DOHH2 (cell line): ENCODE measurements at regions not wholly inside any gene's neighbourhood (a gene's known extent, or its start where the extent isn't known, plus 50 kb on each side); places are given as distances from the start of the nearest gene placed in this dataset.

Source experiments
- H3F3A ChIP-seq: fragments of 200-600 bp; sonication (generic), shearing (Covaris generic); 2 replicates; pipeline ENCODE4 v1.6.0; 2016; ENCODE audit warnings: antibody characterized with exemption, mild to moderate bottlenecking; ENCODE audit not compliant: control insufficient read depth, insufficient read depth
- H3K27ac ChIP-seq: fragments of 200-600 bp; sonication (generic); 2 replicates; pipeline ENCODE4 v1.5.1; 2014; ENCODE audit warnings: low read depth, mild to moderate bottlenecking, low read length, moderate library complexity
- H3K27me3 ChIP-seq: fragments of 200-600 bp; sonication (generic); 2 replicates; pipeline ENCODE4 v1.6.1; 2014; ENCODE audit warnings: mild to moderate bottlenecking, low read length, mixed read lengths; ENCODE audit not compliant: control insufficient read depth
- H3K36me3 ChIP-seq: fragments of 200-600 bp; sonication (generic); 2 replicates; pipeline ENCODE4 v1.6.1; 2014; ENCODE audit warnings: mild to moderate bottlenecking, low read length, moderate library complexity, mixed read lengths; ENCODE audit not compliant: control insufficient read depth
- H3K4me1 ChIP-seq: fragments of 200-600 bp; sonication (generic); 2 replicates; pipeline ENCODE4 v1.6.1; 2014; ENCODE audit warnings: mild to moderate bottlenecking, low read length, mixed read lengths; ENCODE audit not compliant: control insufficient read depth
- H3K4me2 ChIP-seq: fragments of 200-600 bp; sonication (generic); 2 replicates; pipeline ENCODE4 v1.6.0; 2014; ENCODE audit warnings: mild to moderate bottlenecking, low read length, moderate library complexity
- H3K4me3 ChIP-seq: fragments of 200-600 bp; sonication (generic); 2 replicates; pipeline ENCODE4 v1.5.1; 2014; ENCODE audit warnings: mild to moderate bottlenecking, low read length, mixed read lengths
- H3K79me2 ChIP-seq: fragments of 200-600 bp; sonication (generic); 2 replicates; pipeline ENCODE4 v1.6.1; 2014; ENCODE audit warnings: mild to moderate bottlenecking, low read length, mixed read lengths; ENCODE audit not compliant: control insufficient read depth
- H3K9me2 ChIP-seq: fragments of 200-600 bp; sonication (generic); replicated peaks from 2 replicates; pipeline ENCODE4 v1.6.1; 2014; ENCODE audit warnings: mild to moderate bottlenecking, low read length, mixed read lengths; ENCODE audit not compliant: control insufficient read depth
- H3K9me3 ChIP-seq: fragments of 200-600 bp; sonication (generic); 2 replicates; pipeline ENCODE4 v1.6.1; 2014; ENCODE audit warnings: antibody characterized with exemption, low read length, mixed read lengths; ENCODE audit not compliant: control insufficient read depth, insufficient read depth
- H4K20me1 ChIP-seq: fragments of 200-600 bp; sonication (generic); 2 replicates; pipeline ENCODE4 v1.6.0; 2014; ENCODE audit warnings: low read depth, mild to moderate bottlenecking, antibody characterized with exemption, low read length, moderate library complexity; ENCODE audit not compliant: control insufficient read depth, insufficient read depth
- EZH2phosphoT487 ChIP-seq: fragments of 200-600 bp; sonication (generic); IDR thresholded peaks from 2 replicates; pipeline ENCODE4 v1.6.1; 2017; ENCODE audit warnings: borderline replicate concordance, mild to moderate bottlenecking, antibody characterized with exemption, low read length, moderate library complexity, mixed read lengths
- TF ChIP-seq, protein P1 (sequence below): fragments of 200-600 bp; sonication (generic); IDR thresholded peaks from one replicate; pipeline ENCODE4 v1.5.1; 2014; ENCODE audit warnings: antibody characterized with exemption, mild to moderate bottlenecking, low read depth, low read length; ENCODE audit not compliant: poor library complexity, severe bottlenecking

GRCh38 chr2:15828576-15828975 lies 111.8 kb upstream of the MYCN start:
- TF ChIP-seq, protein P1, sequence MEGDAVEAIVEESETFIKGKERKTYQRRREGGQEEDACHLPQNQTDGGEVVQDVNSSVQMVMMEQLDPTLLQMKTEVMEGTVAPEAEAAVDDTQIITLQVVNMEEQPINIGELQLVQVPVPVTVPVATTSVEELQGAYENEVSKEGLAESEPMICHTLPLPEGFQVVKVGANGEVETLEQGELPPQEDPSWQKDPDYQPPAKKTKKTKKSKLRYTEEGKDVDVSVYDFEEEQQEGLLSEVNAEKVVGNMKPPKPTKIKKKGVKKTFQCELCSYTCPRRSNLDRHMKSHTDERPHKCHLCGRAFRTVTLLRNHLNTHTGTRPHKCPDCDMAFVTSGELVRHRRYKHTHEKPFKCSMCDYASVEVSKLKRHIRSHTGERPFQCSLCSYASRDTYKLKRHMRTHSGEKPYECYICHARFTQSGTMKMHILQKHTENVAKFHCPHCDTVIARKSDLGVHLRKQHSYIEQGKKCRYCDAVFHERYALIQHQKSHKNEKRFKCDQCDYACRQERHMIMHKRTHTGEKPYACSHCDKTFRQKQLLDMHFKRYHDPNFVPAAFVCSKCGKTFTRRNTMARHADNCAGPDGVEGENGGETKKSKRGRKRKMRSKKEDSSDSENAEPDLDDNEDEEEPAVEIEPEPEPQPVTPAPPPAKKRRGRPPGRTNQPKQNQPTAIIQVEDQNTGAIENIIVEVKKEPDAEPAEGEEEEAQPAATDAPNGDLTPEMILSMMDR = no peak
- TF ChIP-seq EZH2phosphoT487 = no peak
- no peaks in the 10 kb centered on the region for H3F3A ChIP-seq
- no peaks in the 10 kb centered on the region for H3K9me2 ChIP-seq

GRCh38 chr2:15829091-15829801 lies 111.1 kb upstream of the MYCN start:
- Histone ChIP-seq H3K4me1 (no peaks in the 10 kb centered on the region), H3K4me2 (no peak overlapping the region), H3K27me3 (no peaks in the 10 kb centered on the region), H3K4me3 (no peak overlapping the region), H3K79me2 (no peaks in the 10 kb centered on the region), H4K20me1 (no peaks in the 10 kb centered on the region), H3K27ac (no peak overlapping the region), H3K9me3 (no peaks in the 10 kb centered on the region), H3K9me2 (no peaks in the 10 kb centered on the region), H3K36me3 (no peaks in the 10 kb centered on the region), H3F3A (no peaks in the 10 kb centered on the region)
- no peak for TF ChIP-seq EZH2phosphoT487
- TF ChIP-seq, protein P1 = no peak

More at GRCh38 chr2:15828576-15828975, 111.8 kb upstream of the MYCN start:
- Histone ChIP-seq H3K4me3 (no peak overlapping the region), H3K9me3 (no peaks in the 10 kb centered on the region), H3K36me3 (no peaks in the 10 kb centered on the region), H3K27me3 (no peaks in the 10 kb centered on the region), H3K4me1 (no peaks in the 10 kb centered on the region), H3K27ac (no peak overlapping the region), H3K4me2 (no peak overlapping the region), H4K20me1 (no peaks in the 10 kb centered on the region), H3K79me2 (no peaks in the 10 kb centered on the region)

DNA sequence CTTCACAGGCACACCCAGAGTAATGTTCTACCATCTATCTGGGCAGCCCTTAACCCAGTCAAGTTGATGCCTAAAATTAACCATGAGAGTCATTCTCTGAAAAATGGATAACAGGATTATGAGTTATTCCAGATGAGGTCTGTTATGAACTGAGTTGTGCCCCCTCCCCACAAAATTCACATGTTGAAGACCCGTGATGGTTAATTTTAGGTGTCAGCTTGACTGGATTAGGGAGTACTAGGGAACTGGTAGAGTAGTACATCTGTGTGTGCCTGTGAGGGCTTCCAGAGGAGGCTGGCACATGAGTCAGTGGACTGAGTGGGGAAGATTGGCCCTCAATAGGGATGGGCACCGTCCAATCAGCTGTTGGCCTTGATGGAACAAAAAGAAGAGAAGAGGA lies 110.4 kb upstream of the MYCN start:
- H3K79me2 ChIP-seq = no peaks in the 10 kb centered on the region
- H3K9me2 ChIP-seq = no peaks in the 10 kb centered on the region
- no peaks in the 10 kb centered on the region for H3K4me1 ChIP-seq
- H3K4me3 ChIP-seq = no peak overlapping the region
- no peaks in the 10 kb centered on the region for H3K9me3 ChIP-seq
- no peaks in the 10 kb centered on the region for H4K20me1 ChIP-seq
- H3K27ac ChIP-seq = no peak overlapping the region
- H3F3A ChIP-seq = no peaks in the 10 kb centered on the region
- H3K36me3 ChIP-seq = no peaks in the 10 kb centered on the region
- no peak overlapping the region for H3K4me2 ChIP-seq
- TF ChIP-seq, protein P1 = no peak
- TF ChIP-seq EZH2phosphoT487 = no peak
- H3K27me3 ChIP-seq = no peaks in the 10 kb centered on the region
